ENCODE measurements at regions not wholly inside any gene's neighbourhood (a gene's known extent, or its start where the extent isn't known, plus 50 kb on each side); places are given as distances from the start of the nearest gene placed in this dataset.

DNA sequence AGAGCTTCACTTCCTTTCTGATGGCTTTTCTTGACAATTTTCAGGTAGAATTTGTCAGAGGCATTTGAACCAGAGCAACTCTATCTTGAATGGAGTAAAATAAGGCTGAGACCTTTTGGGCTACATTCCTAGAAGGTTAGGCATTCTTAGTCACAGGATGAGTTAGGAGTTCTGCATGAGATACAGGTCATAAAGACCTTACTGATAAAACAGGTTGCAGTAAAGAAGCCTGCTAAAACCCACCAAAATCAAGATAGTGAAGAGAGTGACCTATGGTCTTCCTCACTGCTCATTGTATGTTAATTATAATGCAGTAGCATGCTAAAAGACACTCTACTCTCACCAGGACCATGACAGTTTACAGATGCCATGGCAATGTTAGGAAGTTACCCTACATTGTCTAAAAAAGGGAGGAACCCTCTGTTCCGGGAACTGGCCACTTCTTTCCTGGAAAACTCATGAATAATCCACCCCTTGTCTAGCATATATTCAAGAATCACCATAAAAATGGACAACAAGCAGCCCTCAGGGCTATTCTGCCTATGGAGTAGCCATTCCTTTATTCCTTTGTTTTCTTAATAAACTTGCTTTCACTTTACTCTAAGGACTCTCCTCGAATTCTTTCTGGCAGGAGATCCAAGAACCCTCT, 1519.7 kb upstream of the TENM4 start:
- no peak overlapping the region for H3K27ac ChIP-seq
- no peak overlapping the region for H3K4me2 ChIP-seq
- no peak for ATAC-seq
- ChIA-PET POLR2A (no interaction called here), CTCF (no interaction called here)
- no peaks in the 10 kb centered on the region for H3K4me1 ChIP-seq
- FAIRE-seq = no peak
- WGBS (ENCODE audit: missing lambda C conversion rate) = 5% methylated on average over 2 of the region's 2 CpGs
- TF ChIP-seq, protein P1, sequence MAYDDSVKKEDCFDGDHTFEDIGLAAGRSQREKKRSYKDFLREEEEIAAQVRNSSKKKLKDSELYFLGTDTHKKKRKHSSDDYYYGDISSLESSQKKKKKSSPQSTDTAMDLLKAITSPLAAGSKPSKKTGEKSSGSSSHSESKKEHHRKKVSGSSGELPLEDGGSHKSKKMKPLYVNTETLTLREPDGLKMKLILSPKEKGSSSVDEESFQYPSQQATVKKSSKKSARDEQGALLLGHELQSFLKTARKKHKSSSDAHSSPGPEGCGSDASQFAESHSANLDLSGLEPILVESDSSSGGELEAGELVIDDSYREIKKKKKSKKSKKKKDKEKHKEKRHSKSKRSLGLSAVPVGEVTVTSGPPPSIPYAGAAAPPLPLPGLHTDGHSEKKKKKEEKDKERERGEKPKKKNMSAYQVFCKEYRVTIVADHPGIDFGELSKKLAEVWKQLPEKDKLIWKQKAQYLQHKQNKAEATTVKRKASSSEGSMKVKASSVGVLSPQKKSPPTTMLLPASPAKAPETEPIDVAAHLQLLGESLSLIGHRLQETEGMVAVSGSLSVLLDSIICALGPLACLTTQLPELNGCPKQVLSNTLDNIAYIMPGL (CRISPR knock-in tag; IDR thresholded peaks at IDR 0.05; ENCODE audit: borderline replicate concordance) = no peak
- no peak for TF ChIP-seq ZC3H11A (IDR thresholded peaks at IDR 0.05)
- TF ChIP-seq EHMT2 (IDR thresholded peaks at IDR 0.05; ENCODE audit: low read depth) = no peak
- TF ChIP-seq, protein P2, sequence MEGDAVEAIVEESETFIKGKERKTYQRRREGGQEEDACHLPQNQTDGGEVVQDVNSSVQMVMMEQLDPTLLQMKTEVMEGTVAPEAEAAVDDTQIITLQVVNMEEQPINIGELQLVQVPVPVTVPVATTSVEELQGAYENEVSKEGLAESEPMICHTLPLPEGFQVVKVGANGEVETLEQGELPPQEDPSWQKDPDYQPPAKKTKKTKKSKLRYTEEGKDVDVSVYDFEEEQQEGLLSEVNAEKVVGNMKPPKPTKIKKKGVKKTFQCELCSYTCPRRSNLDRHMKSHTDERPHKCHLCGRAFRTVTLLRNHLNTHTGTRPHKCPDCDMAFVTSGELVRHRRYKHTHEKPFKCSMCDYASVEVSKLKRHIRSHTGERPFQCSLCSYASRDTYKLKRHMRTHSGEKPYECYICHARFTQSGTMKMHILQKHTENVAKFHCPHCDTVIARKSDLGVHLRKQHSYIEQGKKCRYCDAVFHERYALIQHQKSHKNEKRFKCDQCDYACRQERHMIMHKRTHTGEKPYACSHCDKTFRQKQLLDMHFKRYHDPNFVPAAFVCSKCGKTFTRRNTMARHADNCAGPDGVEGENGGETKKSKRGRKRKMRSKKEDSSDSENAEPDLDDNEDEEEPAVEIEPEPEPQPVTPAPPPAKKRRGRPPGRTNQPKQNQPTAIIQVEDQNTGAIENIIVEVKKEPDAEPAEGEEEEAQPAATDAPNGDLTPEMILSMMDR (IDR thresholded peaks at IDR 0.05) = no peak
- no peak for TF ChIP-seq RAD21 (conservative IDR thresholded peaks at IDR 0.05 in 1 of 2, IDR thresholded peaks at IDR 0.05 in 1 of 2)
- TF ChIP-seq FOSL2 (IDR thresholded peaks at IDR 0.05) = no peak
- no peak for TF ChIP-seq FOSL2 (CRISPR knock-in tag; IDR thresholded peaks at IDR 0.05)
- TF ChIP-seq, protein P3, sequence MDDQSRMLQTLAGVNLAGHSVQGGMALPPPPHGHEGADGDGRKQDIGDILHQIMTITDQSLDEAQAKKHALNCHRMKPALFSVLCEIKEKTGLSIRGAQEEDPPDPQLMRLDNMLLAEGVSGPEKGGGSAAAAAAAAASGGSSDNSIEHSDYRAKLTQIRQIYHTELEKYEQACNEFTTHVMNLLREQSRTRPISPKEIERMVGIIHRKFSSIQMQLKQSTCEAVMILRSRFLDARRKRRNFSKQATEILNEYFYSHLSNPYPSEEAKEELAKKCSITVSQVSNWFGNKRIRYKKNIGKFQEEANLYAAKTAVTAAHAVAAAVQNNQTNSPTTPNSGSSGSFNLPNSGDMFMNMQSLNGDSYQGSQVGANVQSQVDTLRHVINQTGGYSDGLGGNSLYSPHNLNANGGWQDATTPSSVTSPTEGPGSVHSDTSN (IDR thresholded peaks at IDR 0.05) = no peak
- no peak for TF ChIP-seq EHF (CRISPR knock-in tag; IDR thresholded peaks at IDR 0.05)
- TF ChIP-seq TP53 (CRISPR knock-in tag; IDR thresholded peaks at IDR 0.05) = no peak
- TF ChIP-seq MYC (IDR thresholded peaks at IDR 0.05; ENCODE audit: borderline replicate concordance, low read length) = no peak
- TF ChIP-seq ZFP36 (IDR thresholded peaks at IDR 0.05; ENCODE audit: borderline replicate concordance, partially characterized antibody) = no peak
- no peak for TF ChIP-seq KDM5A (IDR thresholded peaks at IDR 0.05)
- TF ChIP-seq POLR2AphosphoS2 (conservative IDR thresholded peaks at IDR 0.05; ENCODE audit: low read length) = no peak
- TF ChIP-seq, protein P4, sequence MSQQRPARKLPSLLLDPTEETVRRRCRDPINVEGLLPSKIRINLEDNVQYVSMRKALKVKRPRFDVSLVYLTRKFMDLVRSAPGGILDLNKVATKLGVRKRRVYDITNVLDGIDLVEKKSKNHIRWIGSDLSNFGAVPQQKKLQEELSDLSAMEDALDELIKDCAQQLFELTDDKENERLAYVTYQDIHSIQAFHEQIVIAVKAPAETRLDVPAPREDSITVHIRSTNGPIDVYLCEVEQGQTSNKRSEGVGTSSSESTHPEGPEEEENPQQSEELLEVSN (IDR thresholded peaks at IDR 0.05; ENCODE audit: borderline replicate concordance, low read depth) = no peak
- TF ChIP-seq HOXB5 (CRISPR knock-in tag; IDR thresholded peaks at IDR 0.05) = no peak
- TF ChIP-seq NFE2L2 (conservative IDR thresholded peaks at IDR 0.05; ENCODE audit: low read length) = no peak
- TF ChIP-seq RCOR1 (IDR thresholded peaks at IDR 0.05; ENCODE audit: low read depth, low read length) = no peak
- TF ChIP-seq, protein P5, sequence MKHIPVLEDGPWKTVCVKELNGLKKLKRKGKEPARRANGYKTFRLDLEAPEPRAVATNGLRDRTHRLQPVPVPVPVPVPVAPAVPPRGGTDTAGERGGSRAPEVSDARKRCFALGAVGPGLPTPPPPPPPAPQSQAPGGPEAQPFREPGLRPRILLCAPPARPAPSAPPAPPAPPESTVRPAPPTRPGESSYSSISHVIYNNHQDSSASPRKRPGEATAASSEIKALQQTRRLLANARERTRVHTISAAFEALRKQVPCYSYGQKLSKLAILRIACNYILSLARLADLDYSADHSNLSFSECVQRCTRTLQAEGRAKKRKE (CRISPR knock-in tag; IDR thresholded peaks at IDR 0.05; ENCODE audit: low read depth) = no peak
- no peak for TF ChIP-seq ZNF302 (CRISPR knock-in tag; IDR thresholded peaks at IDR 0.05)
- no peak for TF ChIP-seq HEYL (CRISPR knock-in tag; IDR thresholded peaks at IDR 0.05)
- no peak for DNase-seq (ENCODE audit: low read depth in 1 of 2, low spot score in 1 of 2)
- no peaks in the 10 kb centered on the region for H3K9me3 ChIP-seq
- no peak overlapping the region for H3K4me3 ChIP-seq

DNA sequence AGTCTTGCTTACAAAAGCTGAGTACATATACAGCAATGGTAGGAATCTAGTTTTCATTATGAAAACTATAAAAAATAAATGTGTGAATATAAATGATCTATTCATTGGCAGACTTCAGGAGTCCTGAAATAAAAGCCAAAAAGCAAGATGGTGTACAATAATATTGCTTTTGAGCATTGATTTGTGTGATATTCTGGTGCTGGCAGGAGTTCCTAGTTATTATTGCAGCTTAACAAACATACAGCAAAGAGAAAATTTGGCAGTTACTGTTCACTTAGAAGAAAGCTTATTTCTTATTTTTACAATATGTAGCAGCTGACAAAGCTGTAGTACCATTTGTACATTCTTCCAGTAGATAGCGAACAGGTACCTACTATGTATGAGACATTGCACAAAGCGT, 1518.9 kb upstream of the TENM4 start:
- no peak overlapping the region for H3K4me3 ChIP-seq
- CTCF ChIA-PET = no interaction called here
- POLR2A ChIA-PET = no interaction called here
- no peak overlapping the region for H3K27ac ChIP-seq
- 7% methylated on average over 2 of the region's 2 CpGs for WGBS (ENCODE audit: missing lambda C conversion rate)
- no peak overlapping the region for H3K4me2 ChIP-seq
- TF ChIP-seq, protein P6, sequence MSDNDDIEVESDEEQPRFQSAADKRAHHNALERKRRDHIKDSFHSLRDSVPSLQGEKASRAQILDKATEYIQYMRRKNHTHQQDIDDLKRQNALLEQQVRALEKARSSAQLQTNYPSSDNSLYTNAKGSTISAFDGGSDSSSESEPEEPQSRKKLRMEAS (IDR thresholded peaks at IDR 0.05) = no peak
- TF ChIP-seq, protein P7, sequence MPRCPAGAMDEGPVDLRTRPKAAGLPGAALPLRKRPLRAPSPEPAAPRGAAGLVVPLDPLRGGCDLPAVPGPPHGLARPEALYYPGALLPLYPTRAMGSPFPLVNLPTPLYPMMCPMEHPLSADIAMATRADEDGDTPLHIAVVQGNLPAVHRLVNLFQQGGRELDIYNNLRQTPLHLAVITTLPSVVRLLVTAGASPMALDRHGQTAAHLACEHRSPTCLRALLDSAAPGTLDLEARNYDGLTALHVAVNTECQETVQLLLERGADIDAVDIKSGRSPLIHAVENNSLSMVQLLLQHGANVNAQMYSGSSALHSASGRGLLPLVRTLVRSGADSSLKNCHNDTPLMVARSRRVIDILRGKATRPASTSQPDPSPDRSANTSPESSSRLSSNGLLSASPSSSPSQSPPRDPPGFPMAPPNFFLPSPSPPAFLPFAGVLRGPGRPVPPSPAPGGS (IDR thresholded peaks at IDR 0.05) = no peak
- ATAC-seq (no peak), FAIRE-seq (no peak), DNase-seq (ENCODE audit: low read depth in 1 of 2, low spot score in 1 of 2) (no peak)
- H3K4me1 ChIP-seq = no peaks in the 10 kb centered on the region
- no peaks in the 10 kb centered on the region for H3K9me3 ChIP-seq
